CD4-positive, alpha-beta T cell (primary cell): ENCODE measurements at regions not wholly inside any gene's neighbourhood (a gene's known extent, or its start where the extent isn't known, plus 50 kb on each side); places are given as distances from the start of the nearest gene placed in this dataset.

Experiments used
- ATAC-seq: fragments of 200-7000 bp; cut with Tn5 transposase; one replicate; pipeline ENCODE4 v1.10.0; 2022; ENCODE audit warnings: mild to moderate bottlenecking; ENCODE audit not compliant: poor library complexity
- CTCF ChIA-PET: fragments of 350-600 bp; sonication (Branson Sonifier 250); formaldehyde crosslinking; loops from one replicate; lab custom pipeline; 2021; ENCODE audit warnings: antibody characterized with exemption, inconsistent platforms; lab: Charles Lee
- POLR2A ChIA-PET: fragments of 350-600 bp; sonication (Branson Sonifier 250); formaldehyde crosslinking; loops from one replicate; lab custom pipeline; 2021; ENCODE audit warnings: antibody characterized with exemption, inconsistent platforms; lab: Charles Lee
- DNase-seq, 14 experiments: peaks; one replicate each; pipeline ENCODE4 v3.0.0-alpha.2; 2013 to 2020; ENCODE audit warnings: mixed read lengths in 2 of 14
- H3K27ac ChIP-seq, 2 donors: one replicate each; pipeline versions ENCODE4 v1.5.1 to v1.7.0; 2013; ENCODE audit warnings: low read length in 2 of 2, low read depth in 1 of 2, mild to moderate bottlenecking in 1 of 2
- H3K27me3 ChIP-seq, 2 experiments: 1 replicate in 1 of 2; 2 replicates in 1 of 2; pipeline versions ENCODE4 v1.6.1 to v1.7.0; 2013; ENCODE audit warnings: low read length in 2 of 2, control low read depth in 1 of 2, mild to moderate bottlenecking in 1 of 2, moderate library complexity in 1 of 2; ENCODE audit not compliant: insufficient read depth in 2 of 2, control insufficient read depth in 1 of 2
- H3K36me3 ChIP-seq: one replicate; pipeline ENCODE4 v1.6.1; 2013; ENCODE audit warnings: low read length, control low read depth; ENCODE audit not compliant: insufficient read depth
- H3K4me1 ChIP-seq: one replicate; pipeline ENCODE4 v1.6.1; 2013; ENCODE audit warnings: low read length, control low read depth; ENCODE audit not compliant: insufficient read depth
- H3K4me3 ChIP-seq: one replicate; pipeline ENCODE4 v1.5.1; 2013; ENCODE audit warnings: mild to moderate bottlenecking, low read length, moderate library complexity
- H3K9me3 ChIP-seq, 2 experiments: 1 replicate in 1 of 2; 2 replicates in 1 of 2; pipeline versions ENCODE4 v1.6.1 to v1.7.0; 2013; ENCODE audit warnings: low read length in 2 of 2, mild to moderate bottlenecking in 2 of 2, control low read depth in 1 of 2, moderate library complexity in 1 of 2; ENCODE audit not compliant: control insufficient read depth in 1 of 2, insufficient read depth in 1 of 2
- H3K27ac Mint-ChIP-seq: one replicate; pipeline ENCODE4 v1.8.0; 2020; ENCODE audit warnings: mixed read lengths
- H3K27me3 Mint-ChIP-seq: one replicate; pipeline ENCODE4 v1.8.0; 2021; ENCODE audit warnings: mixed read lengths
- H3K36me3 Mint-ChIP-seq: one replicate; pipeline ENCODE4 v1.8.0; 2021; ENCODE audit warnings: low read depth, mixed read lengths
- H3K4me1 Mint-ChIP-seq: one replicate; pipeline ENCODE4 v1.8.0; 2021; ENCODE audit warnings: low read depth, mixed read lengths
- H3K4me3 Mint-ChIP-seq: one replicate; pipeline ENCODE4 v1.8.0; 2020; ENCODE audit warnings: mild to moderate bottlenecking, mixed read lengths
- H3K9me3 Mint-ChIP-seq: one replicate; pipeline ENCODE4 v1.8.0; 2020; ENCODE audit warnings: mixed read lengths
- CTCF ChIP-seq: fragments of 200-600 bp; IDR thresholded peaks from one replicate; pipeline ENCODE4 v1.8.0; 2022; ENCODE audit warnings: antibody characterized with exemption, mild to moderate bottlenecking
- intact Hi-C, 2 experiments: fragments of 100-400 bp; cut with DNase I in 1 of 2; cut with micrococcal nuclease in 1 of 2; formaldehyde crosslinking; loops; one replicate each; pipeline versions ENCODE4 v1.15.1 to v1.9.0; 2023 to 2025; cut with DNase I, micrococcal nuclease

DNA sequence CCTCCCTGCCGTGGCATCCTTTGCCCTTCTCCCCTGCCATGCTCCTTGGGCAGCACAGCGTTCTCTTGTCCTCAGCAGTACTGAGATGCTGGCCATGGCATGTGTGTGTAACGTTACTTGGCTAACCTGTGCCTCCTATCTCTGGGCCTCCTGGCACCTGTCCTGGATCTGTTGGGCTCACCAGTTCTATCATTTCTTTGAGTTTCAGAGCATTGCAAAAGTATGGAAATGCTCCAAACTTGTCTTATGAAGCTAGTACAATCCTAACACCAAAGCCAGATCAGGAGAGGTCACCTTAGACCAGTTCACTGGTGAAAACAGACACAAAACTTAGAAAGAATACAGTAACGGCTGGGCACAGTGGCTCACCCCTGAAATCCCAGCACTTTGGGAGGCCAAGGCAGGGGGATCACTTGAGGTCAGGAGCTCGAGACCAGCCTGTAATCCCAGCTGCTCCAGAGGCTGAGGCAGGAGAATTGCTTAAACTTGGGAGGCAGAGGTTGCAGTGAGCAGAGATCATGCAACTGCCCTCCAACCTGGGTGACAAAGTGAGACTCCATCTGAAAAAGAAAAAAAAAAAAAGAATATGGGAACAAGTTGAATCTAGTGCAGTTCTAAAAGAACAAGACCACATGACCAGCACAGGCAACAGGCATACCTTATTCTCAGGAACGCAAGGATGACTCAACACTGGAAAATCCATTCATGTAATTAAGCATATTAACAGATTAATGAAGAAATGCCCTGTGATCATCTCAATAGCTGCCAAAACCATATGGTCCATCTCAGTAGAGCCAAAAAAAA lies 62.4 kb upstream of the TRPM1 start:
- Histone ChIP-seq H3K36me3 (no peaks in the 10 kb centered on the region), H3K4me1 (peaks cover 11% of the 10 kb centered on the region), H3K27me3 (no peaks in the 10 kb centered on the region), H3K4me3 (no peak overlapping the region), H3K9me3 (no peaks in the 10 kb centered on the region), H3K27ac (no peak overlapping the region)
- ATAC-seq: no peak
- Mint-ChIP-seq H3K36me3 (no peaks in the 10 kb centered on the region), H3K9me3 (no peaks in the 10 kb centered on the region), H3K27ac (no peak overlapping the region), H3K4me3 (no peak overlapping the region), H3K4me1 (peaks cover 16% of the 10 kb centered on the region), H3K27me3 (no peaks in the 10 kb centered on the region)
- DNase-seq: no peak
- CTCF ChIA-PET: no interaction called here
- intact Hi-C loops: no loop called here
- no peak for TF ChIP-seq CTCF
- POLR2A ChIA-PET: interaction anchor here (0.8 kb wide), 1 partner anchor 14 kb away, joined by 3 read pairs; no protein-coding TSS in a partner anchor

- Mint-ChIP-seq H3K4me1 (peaks cover 16% of the 10 kb centered on the region), H3K4me3 (no peak overlapping the region), H3K27ac (no peak overlapping the region), H3K27me3 (no peaks in the 10 kb centered on the region), H3K36me3 (no peaks in the 10 kb centered on the region), H3K9me3 (no peaks in the 10 kb centered on the region)
- H3K27ac ChIP-seq: no peak overlapping the region
- ATAC-seq: no peak
- H3K27me3 ChIP-seq: no peaks in the 10 kb centered on the region
- POLR2A ChIA-PET: no interaction called here
- CTCF ChIA-PET: no interaction called here
- no peak for TF ChIP-seq CTCF
- intact Hi-C loops: no loop called here
- no peaks in the 10 kb centered on the region for H3K36me3 ChIP-seq
- no peaks in the 10 kb centered on the region for H3K9me3 ChIP-seq
- H3K4me3 ChIP-seq: no peak overlapping the region
- no peak for DNase-seq
- H3K4me1 ChIP-seq: peaks cover 11% of the 10 kb centered on the region
These were observed 63.0 kb upstream of the TRPM1 start for GRCh38 chr15:31164573-31164912.

DNA sequence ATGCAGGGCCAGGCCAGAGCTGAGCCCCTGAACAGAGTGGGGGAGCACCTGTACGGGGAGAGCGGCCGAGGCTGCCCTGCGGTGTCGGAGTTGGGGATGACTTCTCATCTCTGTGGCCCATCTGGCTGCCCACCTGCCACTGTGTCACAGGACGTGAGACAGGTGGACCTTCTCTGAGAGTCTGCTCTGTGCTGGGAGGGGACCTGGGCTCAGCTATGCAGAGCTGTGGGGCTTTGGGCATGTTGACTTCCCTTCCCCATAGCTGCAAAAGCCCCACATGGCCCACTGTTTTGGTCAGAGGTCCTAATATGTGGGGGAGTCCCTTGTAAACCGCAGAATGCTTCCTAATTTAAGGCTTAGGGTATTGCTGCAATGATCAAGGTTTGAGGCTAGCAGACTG lies 68.0 kb upstream of the TRPM1 start:
- Histone ChIP-seq H3K27me3 (no peaks in the 10 kb centered on the region), H3K4me1 (peaks cover 11% of the 10 kb centered on the region), H3K36me3 (no peaks in the 10 kb centered on the region), H3K27ac (no peak overlapping the region), H3K4me3 (no peak overlapping the region), H3K9me3 (no peaks in the 10 kb centered on the region)
- H3K36me3 Mint-ChIP-seq: no peaks in the 10 kb centered on the region
- no peak overlapping the region for H3K27ac Mint-ChIP-seq
- no peaks in the 10 kb centered on the region for H3K9me3 Mint-ChIP-seq
- H3K27me3 Mint-ChIP-seq: no peaks in the 10 kb centered on the region
- intact Hi-C loops: no loop called here
- ATAC-seq: no peak
- no peak for DNase-seq
- ChIA-PET CTCF (no interaction called here), POLR2A (no interaction called here)
- TF ChIP-seq CTCF: no peak
- peaks cover 13% of the 10 kb centered on the region for H3K4me1 Mint-ChIP-seq
- H3K4me3 Mint-ChIP-seq: no peak overlapping the region
